Subcutaneous abdominal adipose tissue (tissue), 5 donors: ENCODE measurements at regions not wholly inside any gene's neighbourhood (a gene's known extent, or its start where the extent isn't known, plus 50 kb on each side); places are given as distances from the start of the nearest gene placed in this dataset.
"Not testable (repeated sequence)": the region's sequence is repeated elsewhere in the genome, so short reads cannot be mapped to it uniquely, and the experiment has no call there.

Experiments
- H3K27ac ChIP-seq: one replicate; pipeline ENCODE4 v1.7.0; 2013; ENCODE audit warnings: low read depth, mild to moderate bottlenecking, inconsistent platforms, low read length, moderate library complexity
- H3K27me3 ChIP-seq, 5 donors: one replicate each; pipeline ENCODE4 v1.7.0; 2013; ENCODE audit warnings: low read length in 5 of 5, inconsistent platforms in 1 of 5; ENCODE audit not compliant: control insufficient read depth in 5 of 5, insufficient read depth in 4 of 5
- H3K36me3 ChIP-seq, 5 donors: one replicate each; pipeline ENCODE4 v1.7.0; 2013; ENCODE audit warnings: low read length in 5 of 5; ENCODE audit not compliant: control insufficient read depth in 5 of 5, insufficient read depth in 5 of 5
- H3K4me1 ChIP-seq, 5 donors: one replicate each; pipeline ENCODE4 v1.7.0; 2013; ENCODE audit warnings: low read length in 5 of 5, mild to moderate bottlenecking in 3 of 5, moderate library complexity in 1 of 5; ENCODE audit not compliant: control insufficient read depth in 5 of 5, insufficient read depth in 5 of 5
- H3K4me3 ChIP-seq, 5 donors: one replicate each; pipeline ENCODE4 v1.7.0; 2013; ENCODE audit warnings: low read length in 5 of 5, low read depth in 1 of 5
- H3K9ac ChIP-seq, 5 donors: one replicate each; pipeline ENCODE4 v1.7.0; 2013; ENCODE audit warnings: low read length in 5 of 5, mild to moderate bottlenecking in 4 of 5, moderate library complexity in 3 of 5
- H3K9me3 ChIP-seq, 5 donors: one replicate each; pipeline ENCODE4 v1.7.0; 2013; ENCODE audit warnings: low read length in 5 of 5; ENCODE audit not compliant: control insufficient read depth in 5 of 5
- donor health status: healthy.
- donor health status: healthy.
- donor health status: healthy.
- donor health status: healthy.
- donor health status: healthy.

DNA sequence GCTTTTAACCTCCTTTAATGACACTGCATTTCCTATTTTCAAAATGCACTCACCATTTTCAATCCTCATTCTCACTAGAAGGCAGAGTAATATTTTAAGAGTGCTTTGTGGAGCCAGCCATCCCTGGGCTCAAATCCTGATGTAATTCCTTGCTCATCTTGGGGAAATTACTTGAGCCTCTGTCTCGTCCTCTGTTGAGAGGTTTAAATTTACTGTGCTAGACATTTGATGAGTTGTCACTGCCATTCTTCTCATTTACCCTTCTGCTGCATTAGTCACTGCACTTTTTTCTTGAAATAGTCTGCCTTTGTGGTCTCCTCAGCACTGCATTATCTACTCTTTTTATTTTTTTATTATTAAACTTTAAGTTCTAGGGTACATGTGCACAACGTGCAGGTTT, 150.0 kb upstream of the HDDC2 start:
- Histone ChIP-seq H3K27ac (no peak overlapping the region), H3K27me3 (no peaks in the 10 kb centered on the region), H3K9ac (no peak overlapping the region), H3K9me3 (peaks cover 2 to 20% (median 18%) of the 10 kb centered on the region in 5 donors), H3K4me1 (no peaks in the 10 kb centered on the region), H3K4me3 (no peak overlapping the region), H3K36me3 (no peaks in the 10 kb centered on the region)

DNA sequence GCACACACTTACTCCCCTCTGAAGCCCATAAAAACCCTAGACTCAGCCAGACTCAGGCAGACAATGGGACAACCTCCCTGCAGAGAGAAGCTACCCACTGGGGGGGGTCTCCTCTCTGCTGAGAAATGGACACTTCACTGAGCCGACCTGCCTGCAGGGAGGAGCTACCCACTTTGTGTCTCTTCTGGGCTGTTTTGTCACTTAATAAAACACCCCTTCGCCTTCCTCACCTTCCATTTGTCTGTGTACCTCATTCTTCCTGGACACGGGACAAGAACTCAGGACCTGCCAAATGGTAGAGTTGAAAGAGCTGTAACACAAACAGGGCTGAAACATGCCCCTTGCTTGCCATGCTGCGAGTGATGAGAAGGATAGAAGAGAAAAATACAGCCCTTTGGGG, 151.7 kb upstream of the HDDC2 start:
- Histone ChIP-seq H3K27ac (no peak overlapping the region), H3K4me1 (no peaks in the 10 kb centered on the region), H3K27me3 (no peaks in the 10 kb centered on the region), H3K9me3 (peaks cover 2 to 20% (median 18%) of the 10 kb centered on the region in 5 donors), H3K4me3 (no peak overlapping the region), H3K36me3 (no peaks in the 10 kb centered on the region), H3K9ac (no peak overlapping the region)

DNA sequence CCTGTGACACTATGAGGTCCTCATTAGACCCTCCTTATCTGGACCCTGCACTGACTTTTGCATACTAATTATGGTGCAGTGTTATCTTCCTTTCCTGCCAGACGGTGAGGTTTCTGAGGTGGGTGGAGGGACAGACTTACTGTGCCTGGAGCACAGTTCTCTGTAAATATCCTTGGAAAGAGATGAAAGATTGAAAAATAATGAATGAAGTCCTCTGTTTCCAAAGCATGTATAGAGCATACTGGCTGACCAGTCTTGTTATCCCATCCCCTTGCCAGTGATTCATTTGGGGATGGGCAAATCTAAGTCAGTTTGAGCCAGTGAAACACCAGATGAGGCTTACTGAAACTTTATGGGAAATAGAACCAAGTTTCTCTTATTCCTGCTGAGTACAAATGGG, 152.6 kb upstream of the HDDC2 start:
- Histone ChIP-seq H3K9me3 (peaks cover 2 to 20% (median 18%) of the 10 kb centered on the region in 5 donors), H3K36me3 (no peaks in the 10 kb centered on the region), H3K4me3 (no peak overlapping the region), H3K27me3 (no peaks in the 10 kb centered on the region), H3K4me1 (no peaks in the 10 kb centered on the region), H3K9ac (no peak overlapping the region), H3K27ac (no peak overlapping the region)

DNA sequence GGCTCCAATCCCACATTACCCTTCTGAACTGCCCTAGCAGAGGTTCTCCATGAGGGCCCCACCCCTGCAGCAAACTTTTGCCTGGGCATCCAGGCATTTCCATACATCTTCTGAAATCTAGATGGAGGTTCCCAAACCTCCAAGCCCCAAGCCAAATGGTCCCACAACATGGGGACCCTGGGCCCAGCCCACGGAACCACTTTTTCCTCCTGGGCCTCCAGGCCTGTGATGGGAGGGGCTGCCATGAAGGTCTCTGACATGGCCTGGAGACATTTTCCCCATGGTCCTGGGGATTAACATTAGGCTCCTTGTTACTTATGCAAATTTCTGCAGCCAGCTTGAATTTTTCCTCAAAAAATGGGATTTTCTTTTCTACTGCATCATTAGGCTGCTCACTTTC, 156.7 kb upstream of the HDDC2 start:
- not testable (repeated sequence) for H3K4me1 ChIP-seq, H3K4me3 ChIP-seq, H3K9ac ChIP-seq, H3K27me3 ChIP-seq, H3K27ac ChIP-seq, H3K36me3 ChIP-seq
- peaks cover 2 to 14% (median 12%) of the 10 kb centered on the region in 5 donors for H3K9me3 ChIP-seq

DNA sequence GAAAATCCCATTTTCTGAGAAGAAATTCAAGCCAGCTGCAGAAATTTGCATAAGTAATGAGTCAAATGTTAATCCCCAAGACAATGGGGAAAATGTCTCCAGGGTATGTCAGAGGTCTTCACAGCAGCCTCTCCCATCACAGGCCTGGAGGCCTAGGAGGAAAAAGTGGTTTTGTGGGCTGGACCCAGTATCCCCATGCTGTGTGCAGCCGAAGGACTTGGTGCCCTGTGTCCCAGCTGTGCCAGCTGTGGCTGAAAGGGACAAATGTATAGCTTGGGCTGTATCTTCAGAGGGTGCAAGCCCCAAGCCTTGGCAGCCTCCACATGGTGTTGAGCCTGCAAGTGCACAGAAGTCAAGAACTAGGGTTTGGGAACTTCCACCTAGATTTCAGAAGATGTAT, 163.6 kb upstream of the HDDC2 start:
- H3K4me1 ChIP-seq, H3K36me3 ChIP-seq, H3K9ac ChIP-seq, H3K27ac ChIP-seq, H3K27me3 ChIP-seq, H3K4me3 ChIP-seq, H3K9me3 ChIP-seq: not testable (repeated sequence)

DNA sequence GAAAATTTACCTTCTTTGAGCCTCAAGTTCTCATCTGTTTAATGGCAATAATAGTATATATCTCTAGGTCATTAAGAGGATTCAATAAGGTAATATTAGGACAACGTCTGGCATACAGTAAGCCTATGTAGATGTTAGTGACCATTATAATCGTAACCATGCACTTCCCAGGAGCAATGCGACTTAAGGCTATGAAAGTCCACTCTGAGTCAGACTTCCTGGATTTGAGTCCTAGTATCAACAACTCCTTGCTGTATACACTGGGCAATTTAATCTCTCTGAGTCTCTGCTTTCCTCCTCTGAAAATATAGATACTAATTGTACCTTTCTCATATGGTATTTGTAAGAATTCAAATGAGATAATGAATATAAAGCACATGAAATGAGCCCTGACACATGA, 168.1 kb upstream of the HDDC2 start:
- Histone ChIP-seq H3K36me3 (no peaks in the 10 kb centered on the region), H3K4me1 (no peaks in the 10 kb centered on the region), H3K4me3 (no peak overlapping the region), H3K9me3 (no peaks in the 10 kb centered on the region), H3K9ac (no peak overlapping the region), H3K27ac (no peak overlapping the region), H3K27me3 (peaks cover 0 to 2% (median 0%) of the 10 kb centered on the region in 5 donors)

DNA sequence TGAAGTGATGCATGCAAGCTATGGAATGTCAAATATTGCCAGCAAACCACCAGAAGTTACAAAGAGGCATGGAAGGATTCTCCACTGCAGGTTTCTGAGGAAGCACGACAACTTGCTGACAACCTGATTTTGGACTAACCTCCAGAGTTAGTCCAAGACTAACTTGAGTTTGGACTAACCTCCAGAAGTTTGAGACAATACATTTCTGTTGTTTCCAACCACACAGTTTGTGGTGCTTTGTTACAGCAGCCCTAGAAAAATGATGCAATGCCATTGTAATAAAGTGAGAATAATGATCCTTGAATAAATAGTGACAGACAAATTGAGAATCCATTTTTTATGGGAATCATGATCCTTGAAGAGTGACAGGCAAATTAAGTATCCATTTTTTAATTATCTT, 169.9 kb upstream of the HDDC2 start:
- no peaks in the 10 kb centered on the region for H3K4me1 ChIP-seq
- peaks cover 0 to 2% (median 0%) of the 10 kb centered on the region in 5 donors for H3K27me3 ChIP-seq
- no peaks in the 10 kb centered on the region for H3K36me3 ChIP-seq
- H3K9ac ChIP-seq = no peak overlapping the region
- no peaks in the 10 kb centered on the region for H3K9me3 ChIP-seq
- H3K4me3 ChIP-seq = no peak overlapping the region
- H3K27ac ChIP-seq = no peak overlapping the region

DNA sequence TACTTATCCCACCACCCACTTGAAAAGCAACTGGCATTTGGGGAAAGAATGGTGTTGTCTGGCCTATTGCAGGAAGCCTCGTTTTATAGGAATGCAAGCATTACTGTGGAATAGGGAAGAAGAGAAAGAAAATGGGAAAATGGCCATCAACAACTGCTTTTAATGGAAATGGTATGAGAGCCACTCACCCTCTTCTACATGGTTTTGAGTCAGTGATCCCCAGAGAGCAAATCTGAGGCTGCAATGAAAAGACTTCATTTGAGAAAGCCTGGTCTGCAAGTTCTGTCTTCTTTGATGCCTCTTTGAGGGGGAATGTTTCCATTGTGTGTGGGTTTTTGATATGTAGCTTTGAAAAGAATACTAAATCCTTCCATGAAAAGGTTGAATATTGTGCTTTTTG, 172.3 kb upstream of the HDDC2 start:
- no peaks in the 10 kb centered on the region for H3K36me3 ChIP-seq
- H3K9ac ChIP-seq = no peak overlapping the region
- no peak overlapping the region for H3K4me3 ChIP-seq
- no peaks in the 10 kb centered on the region for H3K27me3 ChIP-seq
- no peak overlapping the region for H3K27ac ChIP-seq
- no peaks in the 10 kb centered on the region for H3K4me1 ChIP-seq
- H3K9me3 ChIP-seq = no peaks in the 10 kb centered on the region

DNA sequence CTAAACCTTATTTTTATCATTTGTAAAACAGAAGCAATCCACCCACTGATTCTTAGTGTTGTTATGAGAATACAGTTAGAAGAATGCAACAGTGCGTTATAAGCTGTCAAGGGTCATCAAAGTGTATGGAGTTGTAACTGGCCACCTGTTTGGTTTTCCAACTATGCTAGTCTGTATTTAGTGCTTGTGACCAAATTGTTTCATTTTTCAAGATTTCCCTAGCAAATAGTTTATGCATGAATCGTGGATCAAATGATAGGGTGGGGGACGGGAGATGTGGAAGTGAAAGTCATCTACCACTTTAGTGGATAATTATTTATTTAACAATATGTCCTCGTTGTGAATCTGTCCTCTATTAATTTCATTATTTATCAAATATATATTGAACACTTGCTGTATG, 175.4 kb upstream of the HDDC2 start:
- no peaks in the 10 kb centered on the region for H3K36me3 ChIP-seq
- no peaks in the 10 kb centered on the region for H3K9me3 ChIP-seq
- H3K27me3 ChIP-seq = no peaks in the 10 kb centered on the region
- H3K4me3 ChIP-seq = no peak overlapping the region
- H3K27ac ChIP-seq = no peak overlapping the region
- no peaks in the 10 kb centered on the region for H3K4me1 ChIP-seq
- no peak overlapping the region for H3K9ac ChIP-seq

DNA sequence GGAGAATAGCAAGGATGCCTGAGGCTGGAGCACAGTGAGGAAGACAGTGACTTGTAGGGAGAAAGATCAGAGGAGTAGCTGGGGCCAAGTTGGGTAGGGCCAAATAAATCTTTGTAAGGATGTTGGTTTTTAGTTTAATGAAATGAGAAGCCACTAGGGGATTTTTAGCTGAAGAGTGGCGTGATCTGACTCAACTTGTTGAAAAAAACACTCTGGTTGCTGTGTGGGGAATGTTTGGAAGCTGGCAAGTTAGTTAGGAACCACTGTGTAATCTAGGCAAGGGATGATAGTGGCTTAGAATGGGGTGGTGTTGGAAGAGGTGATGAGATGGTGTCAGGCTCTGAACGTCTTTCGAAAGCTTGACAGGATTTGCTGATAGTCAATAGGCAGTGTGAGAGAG, 176.1 kb upstream of the HDDC2 start:
- H3K27ac ChIP-seq = no peak overlapping the region

DNA sequence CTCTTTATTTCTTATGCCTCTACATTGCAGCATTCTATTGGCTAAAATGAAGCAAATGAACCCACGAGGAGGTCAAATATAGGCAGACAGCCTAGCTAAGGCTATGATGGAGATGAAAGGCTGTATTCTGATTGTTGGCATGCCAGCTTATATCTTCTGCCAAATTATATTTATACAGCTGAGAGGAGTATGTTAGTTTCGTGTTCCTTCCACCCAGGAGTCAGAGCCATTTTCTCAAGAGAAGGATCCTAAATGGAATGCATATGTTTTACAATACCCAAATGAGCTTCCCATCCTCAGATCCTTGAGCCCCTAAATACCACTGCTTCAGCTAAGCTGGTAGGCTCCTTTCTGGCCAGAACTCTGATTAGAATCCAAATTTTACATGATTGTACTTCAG, 178.4 kb upstream of the HDDC2 start:
- no peaks in the 10 kb centered on the region for H3K36me3 ChIP-seq
- no peak overlapping the region for H3K4me3 ChIP-seq
- no peak overlapping the region for H3K27ac ChIP-seq
- no peaks in the 10 kb centered on the region for H3K27me3 ChIP-seq
- H3K9ac ChIP-seq = no peak overlapping the region
- H3K4me1 ChIP-seq = no peaks in the 10 kb centered on the region
- no peaks in the 10 kb centered on the region for H3K9me3 ChIP-seq

More for the DNA sequence above, 176.1 kb upstream of the HDDC2 start:
- Histone ChIP-seq H3K4me3 (no peak overlapping the region), H3K4me1 (no peaks in the 10 kb centered on the region), H3K27me3 (no peaks in the 10 kb centered on the region), H3K36me3 (no peaks in the 10 kb centered on the region), H3K9me3 (no peaks in the 10 kb centered on the region), H3K9ac (no peak overlapping the region)
